ENCODE measurements at regions not wholly inside any gene's neighbourhood (a gene's known extent, or its start where the extent isn't known, plus 50 kb on each side); places are given as distances from the start of the nearest gene placed in this dataset.

DNA sequence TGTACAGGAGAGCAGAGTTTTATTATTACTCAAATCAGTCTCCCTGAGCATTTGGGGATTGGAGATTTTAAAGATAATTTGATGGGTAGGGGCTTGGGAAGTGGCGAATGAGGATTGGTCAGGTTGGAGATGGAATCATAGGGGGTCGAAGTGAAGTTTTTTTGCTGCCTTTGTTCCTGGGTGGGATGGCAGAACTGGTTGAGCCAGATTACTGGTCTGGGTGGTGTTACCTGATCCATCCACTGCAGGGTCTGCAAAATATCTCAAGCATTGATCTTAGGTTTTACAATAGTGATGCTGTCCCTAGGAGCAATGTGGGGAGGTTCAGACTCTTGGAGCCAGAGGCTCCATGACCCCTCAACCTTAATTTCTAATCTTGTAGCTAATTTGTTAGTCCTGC, 108.8 kb downstream of the BACH1 start:
- Histone ChIP-seq H3K9me3 (no peaks in the 10 kb centered on the region), H3K4me1 (peaks cover 0 to 15% (median 0%) of the 10 kb centered on the region in 3 donors), H3K27me3 (no peaks in the 10 kb centered on the region), H3K27ac (no peak overlapping the region), H3K36me3 (no peaks in the 10 kb centered on the region), H3K4me3 (no peak overlapping the region)
- TF ChIP-seq POLR2A (IDR thresholded peaks at IDR 0.05) = no peak
- TF ChIP-seq, protein P1, sequence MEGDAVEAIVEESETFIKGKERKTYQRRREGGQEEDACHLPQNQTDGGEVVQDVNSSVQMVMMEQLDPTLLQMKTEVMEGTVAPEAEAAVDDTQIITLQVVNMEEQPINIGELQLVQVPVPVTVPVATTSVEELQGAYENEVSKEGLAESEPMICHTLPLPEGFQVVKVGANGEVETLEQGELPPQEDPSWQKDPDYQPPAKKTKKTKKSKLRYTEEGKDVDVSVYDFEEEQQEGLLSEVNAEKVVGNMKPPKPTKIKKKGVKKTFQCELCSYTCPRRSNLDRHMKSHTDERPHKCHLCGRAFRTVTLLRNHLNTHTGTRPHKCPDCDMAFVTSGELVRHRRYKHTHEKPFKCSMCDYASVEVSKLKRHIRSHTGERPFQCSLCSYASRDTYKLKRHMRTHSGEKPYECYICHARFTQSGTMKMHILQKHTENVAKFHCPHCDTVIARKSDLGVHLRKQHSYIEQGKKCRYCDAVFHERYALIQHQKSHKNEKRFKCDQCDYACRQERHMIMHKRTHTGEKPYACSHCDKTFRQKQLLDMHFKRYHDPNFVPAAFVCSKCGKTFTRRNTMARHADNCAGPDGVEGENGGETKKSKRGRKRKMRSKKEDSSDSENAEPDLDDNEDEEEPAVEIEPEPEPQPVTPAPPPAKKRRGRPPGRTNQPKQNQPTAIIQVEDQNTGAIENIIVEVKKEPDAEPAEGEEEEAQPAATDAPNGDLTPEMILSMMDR (IDR thresholded peaks at IDR 0.05) = no peak
- WGBS, 2 donors = 80 to 92% methylated on average over 2 of the region's 2 CpGs
- no peak for DNase-seq
- intact Hi-C loops (cut with DNase I) = no loop called here

GRCh38 chr21:29413683-29414082, 115.0 kb downstream of the BACH1 start:
- H3K27me3 ChIP-seq = no peaks in the 10 kb centered on the region
- intact Hi-C loops (cut with DNase I) = no loop called here
- no peak for DNase-seq
- H3K4me1 ChIP-seq = peaks cover 0 to 40% (median 0%) of the 10 kb centered on the region in 3 donors
- H3K4me3 ChIP-seq = no peak overlapping the region
- 39 to 60% methylated on average over 3 of the region's 3 CpGs for WGBS, 2 donors
- no peaks in the 10 kb centered on the region for H3K9me3 ChIP-seq
- no peaks in the 10 kb centered on the region for H3K36me3 ChIP-seq
- TF ChIP-seq, protein P1 (IDR thresholded peaks at IDR 0.05) = no peak
- no peak for TF ChIP-seq POLR2A (IDR thresholded peaks at IDR 0.05)
- H3K27ac ChIP-seq = peak overlapping the region in 2 of 4 donors; percentile 19 to 59

DNA sequence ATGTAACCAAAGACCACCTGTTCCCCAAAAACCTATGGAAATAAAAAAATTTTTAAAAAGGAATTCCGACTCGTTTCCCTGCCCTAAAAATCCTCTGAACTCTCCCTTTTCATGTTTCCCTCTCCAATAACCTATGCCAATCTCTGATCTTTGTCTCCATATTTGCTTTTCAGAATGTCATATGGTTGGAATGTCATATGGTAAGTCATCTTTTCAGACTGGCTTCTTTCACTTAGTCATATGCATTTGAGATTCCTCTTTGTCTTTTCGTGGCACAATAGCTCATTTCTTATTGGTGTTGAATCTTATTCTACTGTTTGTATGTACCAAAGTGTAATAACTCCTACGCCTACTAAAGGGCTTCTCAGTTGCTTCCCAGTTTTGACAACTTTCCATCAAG, 117.5 kb downstream of the BACH1 start:
- no peak overlapping the region for H3K4me3 ChIP-seq
- no peak for DNase-seq
- H3K27ac ChIP-seq = no peak overlapping the region
- H3K9me3 ChIP-seq = no peaks in the 10 kb centered on the region
- no peaks in the 10 kb centered on the region for H3K36me3 ChIP-seq
- TF ChIP-seq POLR2A (IDR thresholded peaks at IDR 0.05) = no peak
- TF ChIP-seq, protein P1 (IDR thresholded peaks at IDR 0.05) = no peak
- no peaks in the 10 kb centered on the region for H3K27me3 ChIP-seq
- peaks cover 0 to 38% (median 0%) of the 10 kb centered on the region in 3 donors for H3K4me1 ChIP-seq
- intact Hi-C loops (cut with DNase I) = no loop called here
- WGBS, 2 donors = 80 to 87% methylated on average over 4 of the region's 4 CpGs

DNA sequence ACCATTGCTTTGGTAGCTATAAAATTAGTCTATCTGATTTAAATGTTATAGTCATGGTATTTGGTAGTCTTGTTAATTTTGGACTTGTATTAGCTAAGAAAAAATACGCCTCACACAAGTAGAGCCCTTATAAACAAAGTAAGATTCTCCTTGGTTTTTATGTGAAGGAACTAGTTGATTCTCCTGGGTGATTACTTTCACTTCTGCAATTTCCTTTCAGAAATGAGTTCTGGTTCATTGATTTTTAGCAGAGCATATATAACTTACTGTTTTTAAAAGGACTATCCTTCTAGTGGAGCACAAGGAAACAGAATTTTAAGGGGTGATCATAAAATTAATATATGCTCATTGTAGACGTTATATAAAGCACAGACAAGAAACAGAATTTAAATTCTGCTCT, 120.1 kb downstream of the BACH1 start:
- H3K27me3 ChIP-seq = no peaks in the 10 kb centered on the region
- H3K4me3 ChIP-seq = no peak overlapping the region
- intact Hi-C loops (cut with DNase I) = no loop called here
- no peak for DNase-seq
- 63 to 70% methylated on average over 2 of the region's 2 CpGs for WGBS, 2 donors
- no peak for TF ChIP-seq POLR2A (IDR thresholded peaks at IDR 0.05)
- TF ChIP-seq, protein P1 (IDR thresholded peaks at IDR 0.05) = no peak
- peaks cover 0 to 13% (median 0%) of the 10 kb centered on the region in 3 donors for H3K4me1 ChIP-seq
- H3K36me3 ChIP-seq = no peaks in the 10 kb centered on the region
- H3K9me3 ChIP-seq = no peaks in the 10 kb centered on the region
- no peak overlapping the region for H3K27ac ChIP-seq

DNA sequence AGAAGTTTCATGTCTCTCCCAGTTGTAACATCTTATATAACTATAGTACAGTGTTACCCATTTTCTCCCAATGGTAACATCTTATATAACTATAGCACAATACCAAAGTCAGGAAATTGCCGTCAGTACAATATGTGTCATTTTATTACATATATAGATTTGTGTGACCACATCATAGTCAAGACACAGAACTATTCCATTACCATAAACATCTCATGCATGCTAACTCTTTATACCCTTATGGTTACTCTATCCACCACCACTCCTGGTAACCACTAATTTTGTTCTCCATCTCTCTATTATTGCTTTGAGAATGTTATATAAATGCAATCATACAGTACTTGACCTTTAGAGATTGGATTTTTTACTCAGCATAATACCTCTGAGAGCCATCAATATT, 120.7 kb downstream of the BACH1 start:
- H3K36me3 ChIP-seq = no peaks in the 10 kb centered on the region
- no peak for DNase-seq
- H3K27me3 ChIP-seq = no peaks in the 10 kb centered on the region
- intact Hi-C loops (cut with DNase I) = no loop called here
- H3K27ac ChIP-seq = no peak overlapping the region
- TF ChIP-seq, protein P1 (IDR thresholded peaks at IDR 0.05) = no peak
- TF ChIP-seq POLR2A (IDR thresholded peaks at IDR 0.05) = no peak
- peaks cover 0 to 7% (median 0%) of the 10 kb centered on the region in 3 donors for H3K4me1 ChIP-seq
- no peak overlapping the region for H3K4me3 ChIP-seq
- 89 to 90% methylated on average over 1 of the region's 1 CpG for WGBS, 2 donors
- no peaks in the 10 kb centered on the region for H3K9me3 ChIP-seq

Data from esophagus squamous epithelium (tissue), 5 donors.